GM19328 (cell line): ENCODE measurements at regions not wholly inside any gene's neighbourhood (a gene's known extent, or its start where the extent isn't known, plus 50 kb on each side); places are given as distances from the start of the nearest gene placed in this dataset.

ENCODE experiments used
- ATAC-seq: cut with Tn5 transposase; IDR thresholded peaks from one replicate; pipeline ENCODE4 v1.9.1; 2021; ENCODE audit warnings: mild to moderate bottlenecking, moderate library complexity; ENCODE audit not compliant: unreplicated experiment

DNA sequence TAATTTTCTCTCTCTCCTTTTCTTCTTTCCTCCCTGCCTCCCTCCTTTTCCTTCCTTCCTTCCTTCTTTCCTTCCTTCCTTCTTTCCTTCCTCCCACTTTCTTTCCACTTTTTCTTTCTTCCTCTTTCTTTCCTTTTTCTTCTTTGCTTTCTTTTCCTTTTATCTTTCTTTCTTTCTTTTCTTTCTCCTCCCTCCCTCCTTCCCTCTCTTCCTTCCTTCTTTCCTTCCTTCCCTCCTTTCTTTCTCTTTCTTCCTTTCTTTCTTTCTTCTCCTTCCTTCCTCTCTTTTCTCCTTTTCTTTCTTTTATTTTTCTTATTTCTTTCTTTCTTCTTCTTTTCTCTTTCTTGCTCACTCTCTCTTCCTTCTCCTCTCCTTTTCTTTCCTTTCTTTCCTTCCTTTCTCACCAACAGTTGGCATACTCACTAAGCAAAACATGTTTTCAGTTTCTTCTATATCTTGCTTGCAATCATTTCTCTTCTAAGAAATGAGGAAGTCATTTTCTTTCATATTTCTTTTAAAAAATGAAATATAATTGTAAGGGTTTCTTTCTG, 97.1 kb upstream of the MAF start:
- ATAC-seq = no peak

- ATAC-seq = no peak
Measured at GRCh38 chr16:79691007-79691406, 90.5 kb upstream of the MAF start.

DNA sequence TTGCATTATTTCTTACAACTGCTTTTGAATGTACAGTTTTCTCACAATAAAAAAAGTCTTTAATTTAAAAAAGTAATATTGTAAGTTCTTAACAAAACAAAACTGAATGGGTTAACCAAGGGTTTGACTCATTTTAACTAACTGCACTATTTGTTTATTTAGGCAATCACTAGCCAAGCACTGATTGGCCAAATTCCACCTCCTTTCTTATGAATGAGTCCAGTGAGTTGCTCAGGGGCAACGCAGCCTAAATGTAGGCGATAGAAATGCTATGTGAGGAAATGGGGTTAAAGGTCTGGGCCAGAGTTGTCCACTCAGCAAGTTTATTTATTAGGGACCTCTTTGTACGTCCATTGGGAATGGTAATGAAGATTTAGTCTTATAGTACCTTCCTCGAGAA, 89.6 kb upstream of the MAF start:
- ATAC-seq = no peak

DNA sequence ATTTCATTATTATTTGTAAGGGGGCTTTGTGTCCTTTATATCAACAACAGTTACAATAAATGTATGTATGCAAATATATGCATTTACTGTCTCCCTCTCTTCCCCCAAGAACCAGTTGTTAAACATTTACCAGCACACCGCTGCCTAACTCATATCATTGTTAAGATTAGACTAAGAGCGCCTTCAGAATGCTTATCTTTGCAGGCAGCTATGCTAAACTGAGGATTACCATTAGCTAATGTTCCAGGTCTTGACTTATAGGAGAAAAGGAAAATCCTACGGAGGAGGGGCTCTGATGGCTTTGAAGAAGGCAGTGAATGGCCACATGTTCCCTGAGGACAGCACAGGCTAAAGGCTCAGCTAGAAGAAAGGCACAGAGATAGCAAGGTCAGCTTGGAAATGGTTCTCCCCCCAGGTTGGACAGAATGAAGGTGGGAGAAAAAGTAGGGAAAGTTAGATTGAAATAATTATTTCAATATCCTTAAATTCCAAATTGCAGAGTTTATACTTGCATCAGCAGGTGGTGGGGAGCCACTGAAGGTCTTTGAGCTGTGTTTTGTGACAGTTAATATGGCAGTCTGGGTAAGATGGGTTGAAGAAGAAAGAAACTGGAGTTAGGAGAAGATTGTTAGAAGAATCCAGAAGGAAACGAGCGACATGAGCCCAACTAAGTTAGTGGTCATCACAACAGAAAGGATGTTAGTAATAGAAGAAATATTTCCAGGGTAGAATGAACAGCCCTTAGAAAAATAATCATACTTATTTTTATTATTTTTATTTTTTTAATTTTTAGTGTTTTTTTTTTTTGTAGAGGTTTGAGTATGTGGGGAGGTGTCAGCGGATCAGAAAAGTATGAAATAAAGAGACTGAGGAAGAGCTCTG, 87.0 kb upstream of the MAF start:
- ATAC-seq = no peak

DNA sequence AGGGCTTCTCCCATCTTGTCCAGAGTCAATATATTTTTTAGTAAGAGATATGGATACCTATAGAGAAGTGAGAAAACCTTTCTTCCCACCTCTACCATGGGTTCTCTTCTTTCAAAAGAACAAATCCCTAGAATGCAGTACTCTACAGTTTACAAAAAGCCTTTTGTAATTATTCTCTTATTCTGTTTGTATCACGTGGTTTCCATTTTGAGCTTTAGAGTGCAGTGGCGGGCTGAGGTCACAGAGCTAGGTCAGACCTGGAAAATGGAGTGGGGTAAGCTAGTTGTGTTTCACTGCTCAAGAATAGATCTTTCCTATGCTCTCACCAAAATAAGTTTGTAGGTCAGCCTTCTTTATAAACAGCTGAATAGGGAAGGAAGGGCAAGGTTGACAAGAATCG, 85.3 kb upstream of the MAF start:
- ATAC-seq = no peak

GRCh38 chr16:79679334-79679733, 78.8 kb upstream of the MAF start:
- no peak for ATAC-seq

- no peak for ATAC-seq
Measured at GRCh38 chr16:79677799-79678530, 77.4 kb upstream of the MAF start.

DNA sequence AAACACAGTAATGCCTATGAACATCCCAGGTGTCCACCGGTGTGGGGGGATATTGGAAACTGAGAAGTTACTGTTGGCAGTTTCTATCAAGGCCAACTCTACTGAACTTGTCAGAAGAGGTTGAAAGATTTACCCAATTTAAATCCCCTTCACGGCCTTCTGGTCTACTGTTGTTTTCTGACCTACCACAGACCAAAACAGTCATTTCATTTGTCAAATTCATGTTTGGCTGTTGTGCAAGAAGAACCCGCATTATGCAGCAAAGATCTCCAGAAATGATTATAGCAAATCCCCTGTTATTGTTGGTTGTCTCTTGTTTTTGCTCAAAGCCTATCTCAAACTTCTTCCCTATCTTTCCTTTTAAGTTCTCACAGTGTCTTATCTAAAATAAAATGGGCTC, 73.1 kb upstream of the MAF start:
- no peak for ATAC-seq

GRCh38 chr16:79672524-79672923, 72.0 kb upstream of the MAF start:
- ATAC-seq = no peak

DNA sequence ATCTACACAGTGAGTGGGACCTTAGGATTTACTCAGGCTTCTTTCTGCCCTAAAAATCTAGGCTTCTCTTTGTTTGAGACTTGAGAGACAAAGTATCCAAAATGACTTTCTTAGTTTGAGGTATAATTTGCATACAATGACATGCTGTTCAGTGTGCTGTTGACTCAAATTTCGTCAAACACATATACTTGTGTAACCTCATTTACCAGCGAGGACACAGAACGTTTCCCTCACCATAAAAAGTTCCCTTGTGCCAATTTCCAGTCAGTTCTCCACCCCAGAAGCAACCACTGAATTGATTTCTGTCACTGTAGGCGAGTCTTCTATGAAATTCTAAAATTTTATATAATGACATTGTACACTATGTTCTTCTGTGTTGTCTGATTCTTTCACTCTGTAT, 68.0 kb upstream of the MAF start:
- no peak for ATAC-seq

GRCh38 chr16:79665970-79666369, 65.4 kb upstream of the MAF start:
- no peak for ATAC-seq

- ATAC-seq = no peak
Measured at GRCh38 chr16:79664407-79664806, 63.9 kb upstream of the MAF start.

DNA sequence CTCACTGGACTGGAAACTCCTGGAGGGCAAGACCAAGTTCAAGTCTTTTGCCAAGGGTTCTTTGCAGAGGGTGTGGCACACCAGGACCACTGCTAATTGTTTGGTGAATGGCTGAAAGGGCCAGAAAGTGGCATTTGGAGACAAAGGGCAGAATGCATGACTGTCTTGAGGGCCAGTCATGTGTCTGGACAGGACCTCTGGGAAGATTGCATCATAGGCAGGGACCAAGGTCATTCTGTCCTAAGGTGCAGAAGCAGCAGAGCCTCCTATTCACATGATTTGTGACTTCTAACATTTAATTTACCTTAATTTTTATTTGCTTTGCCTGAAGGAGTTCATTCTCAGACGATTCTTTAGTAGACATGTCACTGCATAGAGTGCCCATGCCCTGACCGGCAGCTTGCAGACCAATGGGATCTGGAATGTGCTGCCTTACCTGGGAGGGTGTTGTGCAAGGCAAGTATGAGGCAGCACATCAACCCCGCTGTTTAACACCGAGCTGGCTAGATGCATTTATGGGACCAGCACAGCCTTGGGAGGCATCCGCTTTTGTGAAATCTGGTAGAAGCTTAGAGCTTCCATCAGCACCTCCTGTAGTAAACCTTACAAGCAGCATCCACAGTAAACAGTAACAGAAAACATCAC, 62.3 kb upstream of the MAF start:
- ATAC-seq = no peak

GRCh38 chr16:79662122-79662521, 61.6 kb upstream of the MAF start:
- no peak for ATAC-seq

- no peak for ATAC-seq
Measured at GRCh38 chr16:79661578-79661977, 61.0 kb upstream of the MAF start.

GRCh38 chr16:79659344-79659743, 58.8 kb upstream of the MAF start:
- ATAC-seq = no peak

GRCh38 chr16:79658301-79659033, 57.9 kb upstream of the MAF start:
- ATAC-seq = no peak

- ATAC-seq = no peak
Measured at GRCh38 chr16:79656553-79657115, 56.1 kb upstream of the MAF start.

GRCh38 chr16:79653373-79653891, 52.9 kb upstream of the MAF start:
- ATAC-seq = no peak

GRCh38 chr16:79651363-79651762, 50.8 kb upstream of the MAF start:
- no peak for ATAC-seq
